ENCODE measurements at regions not wholly inside any gene's neighbourhood (a gene's known extent, or its start where the extent isn't known, plus 50 kb on each side); places are given as distances from the start of the nearest gene placed in this dataset.

GRCh38 chr15:70245932-70246622 lies 148.4 kb upstream of the TLE3 start:
- H2BK5ac ChIP-seq (ENCODE audit: low read depth, low read length, poor library complexity, severe bottlenecking): no peak overlapping the region
- H3K56ac ChIP-seq (ENCODE audit: extremely low read depth, insufficient read depth, low read length): no peak overlapping the region
- H4K8ac ChIP-seq (ENCODE audit: low read depth in 2 of 2, low read length in 2 of 2): no peak overlapping the region
- no peak overlapping the region for H4K91ac ChIP-seq (ENCODE audit: insufficient read depth, low read depth, low read length)
- TF ChIP-seq FOS (IDR thresholded peaks at IDR 0.05; ENCODE audit: low read depth, low read length): no peak
- TF ChIP-seq ELK1 (IDR thresholded peaks at IDR 0.05; ENCODE audit: borderline replicate concordance, low read depth, low read length): no peak
- TF ChIP-seq SMC3 (IDR thresholded peaks at IDR 0.05; ENCODE audit: low read depth, low read length): no peak
- no peak for TF ChIP-seq MAFK (IDR thresholded peaks at IDR 0.05; ENCODE audit: low read depth, low read length)
- TF ChIP-seq RAD21 (IDR thresholded peaks at IDR 0.05; ENCODE audit: low read length): no peak
- no peak for TF ChIP-seq NFE2L2 (IDR thresholded peaks at IDR 0.05; ENCODE audit: low read depth, low read length)
- no peak for TF ChIP-seq MAZ (IDR thresholded peaks at IDR 0.05; ENCODE audit: borderline replicate concordance, low read depth, low read length)
- no peak for TF ChIP-seq CHD1 (IDR thresholded peaks at IDR 0.05; ENCODE audit: low read depth, low read length)
- TF ChIP-seq BHLHE40 (IDR thresholded peaks at IDR 0.05; ENCODE audit: low read depth, low read length): no peak
- TF ChIP-seq USF2 (IDR thresholded peaks at IDR 0.05; ENCODE audit: low read depth, low read length): no peak
- no peak for TF ChIP-seq RFX5 (IDR thresholded peaks at IDR 0.05; ENCODE audit: low read depth, low read length)
- TF ChIP-seq RCOR1 (IDR thresholded peaks at IDR 0.05; ENCODE audit: insufficient replicate concordance, low read length): no peak
- no peaks in the 10 kb centered on the region for H3K36me3 ChIP-seq (ENCODE audit: control insufficient read depth, insufficient read depth, low read length)
- POLR2A ChIA-PET (ENCODE audit: unreplicated experiment): no interaction called here
- H2AFZ ChIP-seq (replicated peaks; ENCODE audit: low read length, poor library complexity): no peak overlapping the region
- H3K4ac ChIP-seq (ENCODE audit: low read depth, low read length): no peak overlapping the region
- no peak overlapping the region for H3K4me3 ChIP-seq (ENCODE audit: insufficient read depth, low read depth, low read length)
- H3K79me1 ChIP-seq (ENCODE audit: low read depth in 1 of 2, low read length in 2 of 2): no peaks in the 10 kb centered on the region
- BruUV-seq (replicated peaks): no TSS peak
- H3K18ac ChIP-seq (ENCODE audit: low read depth, low read length): no peak overlapping the region
- no peak overlapping the region for H2AK5ac ChIP-seq (ENCODE audit: low read depth, low read length)
- no peak overlapping the region for H3K23ac ChIP-seq (ENCODE audit: low read depth, low read length)
- H3K9ac ChIP-seq (ENCODE audit: low read depth, low read length): no peak overlapping the region
- H3K9me1 ChIP-seq (ENCODE audit: insufficient read depth, low read length): no peaks in the 10 kb centered on the region; the same call in 1 of the 2 replicates
- H2AK9ac ChIP-seq (replicated peaks; ENCODE audit: low read depth, low read length, poor library complexity): no peak overlapping the region
- no peak overlapping the region for H3K4me2 ChIP-seq (ENCODE audit: low read depth, low read length)
- H2BK20ac ChIP-seq (ENCODE audit: low read depth, low read length): no peak overlapping the region
- in situ Hi-C loops (cut with MboI; ENCODE audit: low sequenced_read_pairs): no loop called here
- dilution Hi-C loops (cut with HindIII; ENCODE audit: low sequenced_read_pairs, unreplicated experiment): no loop called here
- H2BK120ac ChIP-seq (ENCODE audit: low read depth, low read length): no peak overlapping the region
- H3K4me1 ChIP-seq (ENCODE audit: control insufficient read depth, insufficient read depth, low read length): no peaks in the 10 kb centered on the region
- ATAC-seq (ENCODE audit: low read depth): peak; percentile 42; the same call in 1 of the 2 replicates
- peak; percentile 11 for DNase-seq
- WGBS, 2 experiments (ENCODE audit: extremely low coverage in 2 of 2, insufficient read length in 1 of 2): 80% methylated on average over 2 of the region's 12 CpGs; no CpG with 5 or more reads in 1 of the 2 experiments
- peaks cover 36% of the 10 kb centered on the region for H3K27me3 ChIP-seq (ENCODE audit: control insufficient read depth, insufficient read depth, low read length)
- CTCF ChIA-PET: no interaction called here
- no peaks in the 10 kb centered on the region for H3K9me3 ChIP-seq (ENCODE audit: control insufficient read depth, insufficient read depth, low read length)
- no peak overlapping the region for H2BK15ac ChIP-seq (ENCODE audit: low read depth, low read length)
- H3K27ac ChIP-seq (ENCODE audit: insufficient read depth, low read length): no peak overlapping the region
- no peak overlapping the region for H3K14ac ChIP-seq (replicated peaks; ENCODE audit: low read depth, low read length)
- intact Hi-C loops (cut with micrococcal nuclease): no loop called here
- H4K5ac ChIP-seq (ENCODE audit: low read depth, low read length): no peak overlapping the region
- H4K20me1 ChIP-seq (ENCODE audit: insufficient read depth, low read length): no peaks in the 10 kb centered on the region
